ENCODE measurements at regions not wholly inside any gene's neighbourhood (a gene's known extent, or its start where the extent isn't known, plus 50 kb on each side); places are given as distances from the start of the nearest gene placed in this dataset.

DNA sequence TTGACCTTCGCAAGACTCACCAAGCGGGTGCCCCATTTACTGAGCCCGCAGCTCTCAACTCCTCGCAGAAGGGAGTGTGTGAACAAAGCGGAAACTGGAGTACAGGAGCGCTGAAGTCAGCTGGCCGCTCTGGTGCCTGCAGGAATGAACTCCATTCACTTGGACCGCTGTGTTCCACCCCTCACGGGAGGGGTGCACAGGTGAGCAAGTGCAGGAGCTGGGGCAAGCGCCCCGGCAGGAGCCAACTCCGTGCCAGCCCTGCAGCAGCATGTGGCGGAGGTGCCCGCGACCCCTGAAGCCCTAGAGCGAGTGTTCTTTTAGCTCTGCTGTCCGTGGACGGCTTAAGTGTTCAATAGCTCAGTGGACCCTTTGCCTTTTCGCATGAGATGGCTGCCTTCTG is 471.6 kb upstream of the ADGRL4 start:
- TF ChIP-seq, protein P1, sequence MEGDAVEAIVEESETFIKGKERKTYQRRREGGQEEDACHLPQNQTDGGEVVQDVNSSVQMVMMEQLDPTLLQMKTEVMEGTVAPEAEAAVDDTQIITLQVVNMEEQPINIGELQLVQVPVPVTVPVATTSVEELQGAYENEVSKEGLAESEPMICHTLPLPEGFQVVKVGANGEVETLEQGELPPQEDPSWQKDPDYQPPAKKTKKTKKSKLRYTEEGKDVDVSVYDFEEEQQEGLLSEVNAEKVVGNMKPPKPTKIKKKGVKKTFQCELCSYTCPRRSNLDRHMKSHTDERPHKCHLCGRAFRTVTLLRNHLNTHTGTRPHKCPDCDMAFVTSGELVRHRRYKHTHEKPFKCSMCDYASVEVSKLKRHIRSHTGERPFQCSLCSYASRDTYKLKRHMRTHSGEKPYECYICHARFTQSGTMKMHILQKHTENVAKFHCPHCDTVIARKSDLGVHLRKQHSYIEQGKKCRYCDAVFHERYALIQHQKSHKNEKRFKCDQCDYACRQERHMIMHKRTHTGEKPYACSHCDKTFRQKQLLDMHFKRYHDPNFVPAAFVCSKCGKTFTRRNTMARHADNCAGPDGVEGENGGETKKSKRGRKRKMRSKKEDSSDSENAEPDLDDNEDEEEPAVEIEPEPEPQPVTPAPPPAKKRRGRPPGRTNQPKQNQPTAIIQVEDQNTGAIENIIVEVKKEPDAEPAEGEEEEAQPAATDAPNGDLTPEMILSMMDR (conservative IDR thresholded peaks at IDR 0.05; ENCODE audit: low read length), result no peak
- no peak for TF ChIP-seq EZH2phosphoT487 (IDR thresholded peaks at IDR 0.05; ENCODE audit: borderline replicate concordance, low read depth, low read length)
